ENCODE measurements at regions not wholly inside any gene's neighbourhood (a gene's known extent, or its start where the extent isn't known, plus 50 kb on each side); places are given as distances from the start of the nearest gene placed in this dataset.

DNA sequence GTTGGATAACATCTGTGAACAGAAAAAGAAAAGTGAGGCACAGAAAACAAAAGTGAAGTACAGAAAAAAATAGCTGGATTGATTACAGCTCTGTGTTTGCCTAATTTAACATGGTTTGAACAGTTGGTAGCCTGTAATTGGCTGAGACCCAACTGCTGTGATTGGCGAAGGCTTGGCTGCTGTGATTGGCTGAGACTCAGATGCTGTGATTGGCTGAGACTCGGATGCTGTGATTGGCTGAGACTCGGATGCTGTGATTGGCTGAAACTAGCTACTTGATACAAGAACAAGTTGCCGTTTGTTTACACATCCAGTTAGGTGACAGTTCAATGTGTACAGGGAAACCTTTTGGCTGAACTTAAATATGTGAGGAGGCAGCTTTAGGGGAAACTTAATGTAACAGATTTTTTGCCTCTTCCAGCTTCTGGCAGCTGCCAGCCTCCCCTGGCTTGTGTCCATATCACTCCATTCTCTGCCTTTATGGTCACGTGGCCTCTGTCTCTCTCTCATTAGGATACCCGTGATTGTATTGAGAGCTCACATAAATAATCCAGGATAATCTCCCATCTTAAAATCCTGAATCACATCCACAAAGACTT is 223.4 kb upstream of the FOXA2 start:
- H3K4me3 ChIP-seq (ENCODE audit: low read depth, low read length) = no peak overlapping the region
- in situ Hi-C loops (cut with HindIII; ENCODE audit: low sequenced_read_pairs) = no loop called here
- no peak for DNase-seq (ENCODE audit: low read depth)
- TF ChIP-seq, protein P1, sequence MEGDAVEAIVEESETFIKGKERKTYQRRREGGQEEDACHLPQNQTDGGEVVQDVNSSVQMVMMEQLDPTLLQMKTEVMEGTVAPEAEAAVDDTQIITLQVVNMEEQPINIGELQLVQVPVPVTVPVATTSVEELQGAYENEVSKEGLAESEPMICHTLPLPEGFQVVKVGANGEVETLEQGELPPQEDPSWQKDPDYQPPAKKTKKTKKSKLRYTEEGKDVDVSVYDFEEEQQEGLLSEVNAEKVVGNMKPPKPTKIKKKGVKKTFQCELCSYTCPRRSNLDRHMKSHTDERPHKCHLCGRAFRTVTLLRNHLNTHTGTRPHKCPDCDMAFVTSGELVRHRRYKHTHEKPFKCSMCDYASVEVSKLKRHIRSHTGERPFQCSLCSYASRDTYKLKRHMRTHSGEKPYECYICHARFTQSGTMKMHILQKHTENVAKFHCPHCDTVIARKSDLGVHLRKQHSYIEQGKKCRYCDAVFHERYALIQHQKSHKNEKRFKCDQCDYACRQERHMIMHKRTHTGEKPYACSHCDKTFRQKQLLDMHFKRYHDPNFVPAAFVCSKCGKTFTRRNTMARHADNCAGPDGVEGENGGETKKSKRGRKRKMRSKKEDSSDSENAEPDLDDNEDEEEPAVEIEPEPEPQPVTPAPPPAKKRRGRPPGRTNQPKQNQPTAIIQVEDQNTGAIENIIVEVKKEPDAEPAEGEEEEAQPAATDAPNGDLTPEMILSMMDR (IDR thresholded peaks at IDR 0.05; ENCODE audit: low read depth, low read length, missing control alignments) = no peak

DNA sequence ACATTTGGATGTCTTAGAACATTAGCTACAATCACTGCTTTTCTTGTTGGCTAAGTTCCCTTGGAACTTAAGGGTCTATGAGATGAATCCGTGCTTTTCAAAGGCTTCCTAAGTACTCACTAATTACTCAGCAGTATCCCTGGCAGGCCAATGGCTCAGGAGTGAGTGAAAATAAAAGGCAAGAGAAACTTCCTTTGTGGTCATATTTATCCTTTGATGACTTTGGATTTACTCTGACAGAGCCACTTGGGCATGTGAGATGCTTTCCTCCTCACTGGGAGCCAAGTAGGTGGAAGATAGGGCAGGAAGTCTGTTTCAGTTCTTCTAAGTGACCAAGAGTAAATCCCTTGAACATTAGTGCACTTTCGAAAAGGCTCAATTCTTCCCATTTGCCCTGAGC is 224.3 kb upstream of the FOXA2 start:
- TF ChIP-seq, protein P1 (IDR thresholded peaks at IDR 0.05; ENCODE audit: low read depth, low read length, missing control alignments) = no peak
- no peak for DNase-seq (ENCODE audit: low read depth)
- no peak overlapping the region for H3K4me3 ChIP-seq (ENCODE audit: low read depth, low read length)
- in situ Hi-C loops (cut with HindIII; ENCODE audit: low sequenced_read_pairs) = no loop called here

DNA sequence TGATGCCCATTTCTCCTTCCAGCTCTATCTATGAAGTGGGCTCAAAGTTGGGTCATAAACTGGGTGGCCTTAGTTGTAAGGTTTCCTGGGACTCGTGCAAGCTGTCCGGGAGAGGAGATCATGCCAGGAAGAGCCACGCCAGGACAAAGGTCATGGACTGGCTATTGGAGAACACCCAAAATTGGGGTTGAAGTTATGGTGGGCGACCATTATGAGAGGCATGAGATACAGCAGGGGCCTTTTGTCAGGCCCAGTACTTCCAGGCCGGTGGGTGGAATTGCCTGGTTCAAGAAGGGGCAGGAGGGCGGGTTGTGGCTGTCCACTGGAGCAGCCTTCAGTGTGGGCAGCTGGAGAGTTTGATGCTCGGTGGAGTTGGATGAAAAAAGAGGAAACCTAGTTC is 225.1 kb upstream of the SSTR4 start:
- no peak overlapping the region for H3K4me3 ChIP-seq (ENCODE audit: low read depth, low read length)
- no peak for DNase-seq (ENCODE audit: low read depth)
- TF ChIP-seq, protein P1 (IDR thresholded peaks at IDR 0.05; ENCODE audit: low read depth, low read length, missing control alignments) = no peak
- in situ Hi-C loops (cut with HindIII; ENCODE audit: low sequenced_read_pairs) = no loop called here

DNA sequence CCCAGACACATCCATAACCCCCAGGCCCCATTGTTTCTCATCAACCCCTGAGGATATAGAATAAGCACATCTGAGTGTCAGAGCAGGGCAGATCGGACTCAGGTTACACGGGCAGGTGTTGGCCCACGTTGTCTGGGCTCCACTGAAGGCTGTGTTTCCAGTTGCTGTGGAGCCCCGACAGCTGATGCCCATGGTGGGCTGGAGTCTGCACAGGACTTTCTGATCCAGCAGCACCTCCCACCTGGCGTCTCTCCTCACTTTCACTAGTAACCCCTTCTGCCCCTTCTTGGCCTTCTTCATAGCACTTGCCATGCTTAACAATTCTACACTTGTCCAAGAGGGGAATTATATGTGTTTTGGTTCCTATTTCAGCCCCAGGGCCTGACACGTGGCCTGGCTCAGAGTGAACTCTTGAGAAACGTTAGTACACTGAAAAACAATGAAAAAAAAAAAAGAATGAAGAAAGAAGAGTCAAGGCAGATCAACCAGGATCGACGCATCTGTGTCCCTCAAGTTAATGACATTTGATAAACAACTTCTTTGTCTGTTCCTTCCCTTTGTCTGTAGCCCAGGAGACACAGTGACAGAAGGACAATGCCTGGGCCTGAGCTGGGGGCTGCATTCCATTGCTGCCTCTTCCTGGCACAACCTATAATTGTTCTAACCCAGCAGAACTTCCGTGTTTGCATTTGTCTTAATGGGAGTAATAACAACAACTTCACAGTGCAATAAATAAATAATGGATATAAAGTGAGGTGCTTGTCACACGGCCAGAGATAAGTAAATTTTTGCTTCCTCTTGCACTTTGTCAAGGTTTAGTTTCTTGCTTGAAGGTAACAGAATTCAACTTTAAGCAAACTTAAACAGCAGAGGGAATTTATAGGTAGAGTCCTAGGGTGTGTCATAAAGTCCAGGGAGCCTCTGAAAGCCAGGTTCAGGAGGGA is 224.2 kb upstream of the SSTR4 start:
- no peak for DNase-seq (ENCODE audit: low read depth)
- TF ChIP-seq, protein P1 (IDR thresholded peaks at IDR 0.05; ENCODE audit: low read depth, low read length, missing control alignments) = no peak
- in situ Hi-C loops (cut with HindIII; ENCODE audit: low sequenced_read_pairs) = no loop called here
- H3K4me3 ChIP-seq (ENCODE audit: low read depth, low read length) = no peak overlapping the region

DNA sequence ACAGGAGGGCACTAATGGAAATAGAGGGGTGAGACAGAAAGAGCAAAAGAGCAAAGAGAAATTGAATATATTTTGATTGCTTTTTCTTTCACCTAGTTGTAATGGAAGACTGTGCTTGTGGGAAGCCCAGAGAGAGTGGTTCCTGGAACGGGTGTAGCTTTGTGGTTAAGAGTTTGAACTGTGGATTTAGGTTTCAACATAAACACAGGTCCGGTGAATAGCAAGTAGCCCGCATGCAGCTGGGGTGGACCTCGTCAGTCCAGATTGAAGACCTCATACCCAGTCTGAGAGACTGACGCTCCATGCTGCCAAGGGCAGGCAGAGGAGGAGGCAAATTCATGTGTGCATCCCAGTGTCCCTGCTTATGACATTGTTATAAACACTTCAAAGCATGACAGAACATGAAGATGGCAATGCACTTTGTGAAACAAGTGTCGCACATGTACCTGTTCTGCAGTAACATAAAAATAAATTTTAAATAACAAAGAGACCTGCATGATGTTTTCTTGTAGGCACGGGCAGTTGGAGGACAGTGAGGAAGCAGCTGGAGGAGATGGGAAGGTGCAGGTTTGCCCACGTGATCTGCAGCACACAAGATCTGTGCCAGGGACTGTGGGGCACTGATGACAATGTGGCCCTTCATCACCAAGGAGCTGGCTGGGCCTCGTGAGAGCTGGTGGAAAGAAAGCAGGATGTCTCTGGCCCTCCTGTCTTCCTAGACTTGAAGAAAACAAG is 220.5 kb upstream of the SSTR4 start:
- no peak overlapping the region for H3K4me3 ChIP-seq (ENCODE audit: low read depth, low read length)
- in situ Hi-C loops (cut with HindIII; ENCODE audit: low sequenced_read_pairs) = no loop called here
- no peak for DNase-seq (ENCODE audit: low read depth)
- TF ChIP-seq, protein P1 (IDR thresholded peaks at IDR 0.05; ENCODE audit: low read depth, low read length, missing control alignments) = no peak

DNA sequence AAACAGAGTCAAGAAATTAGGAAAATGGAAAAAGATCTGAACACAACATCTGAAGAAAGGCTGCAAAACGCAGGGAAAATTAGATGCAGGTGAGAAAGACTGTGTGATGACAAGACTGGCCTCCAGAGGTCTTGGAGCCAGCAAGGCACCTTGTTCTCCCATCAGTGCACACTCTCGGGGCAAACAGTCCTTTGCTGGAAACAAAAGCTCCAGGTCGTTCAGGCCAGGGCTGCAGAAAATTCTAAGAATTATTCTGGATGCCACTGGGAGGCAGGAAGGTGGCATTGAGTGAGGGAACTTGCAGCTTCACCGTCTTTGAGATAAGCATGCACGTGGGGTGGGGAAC is 219.9 kb upstream of the SSTR4 start:
- no peak for DNase-seq (ENCODE audit: low read depth)

More for the DNA sequence above, 219.9 kb upstream of the SSTR4 start:
- TF ChIP-seq, protein P1 (IDR thresholded peaks at IDR 0.05; ENCODE audit: low read depth, low read length, missing control alignments) = no peak
- in situ Hi-C loops (cut with HindIII; ENCODE audit: low sequenced_read_pairs) = no loop called here
- H3K4me3 ChIP-seq (ENCODE audit: low read depth, low read length) = no peak overlapping the region
